Chondrocyte (in vitro differentiated cells): ENCODE measurements at regions not wholly inside any gene's neighbourhood (a gene's known extent, or its start where the extent isn't known, plus 50 kb on each side); places are given as distances from the start of the nearest gene placed in this dataset.
A peak's percentile ranks its signal among the peaks of the same experiment; 100 is the strongest.

Experiments
- DNase-seq: peaks from one replicate; pipeline ENCODE4 v3.0.0; 2021; ENCODE audit warnings: mixed read lengths, low spot score
- H3K27ac Mint-ChIP-seq: one replicate; pipeline ENCODE4 v1.8.0; 2021; ENCODE audit warnings: mild to moderate bottlenecking, moderate library complexity, mixed read lengths; ENCODE audit not compliant: unreplicated experiment
- H3K27me3 Mint-ChIP-seq: 2 replicates; pipeline ENCODE4 v1.8.0; 2021; ENCODE audit warnings: low read depth, mixed read lengths
- H3K36me3 Mint-ChIP-seq: 2 replicates; pipeline ENCODE4 v1.8.0; 2021; ENCODE audit warnings: low read depth, mixed read lengths
- H3K4me1 Mint-ChIP-seq: 2 replicates; pipeline ENCODE4 v1.8.0; 2021; ENCODE audit warnings: low read depth, mild to moderate bottlenecking, mixed read lengths
- H3K4me3 Mint-ChIP-seq: one replicate; pipeline ENCODE4 v1.8.0; 2021; ENCODE audit warnings: mild to moderate bottlenecking, moderate library complexity, mixed read lengths; ENCODE audit not compliant: unreplicated experiment
- H3K9me3 Mint-ChIP-seq: 2 replicates; pipeline ENCODE4 v1.8.0; 2021; ENCODE audit warnings: low read depth, mixed read lengths
- CTCF ChIP-seq: fragments of 200-600 bp; sonication (generic); IDR thresholded peaks from 2 replicates; pipeline ENCODE4 v1.5.0; 2021; ENCODE audit warnings: antibody characterized with exemption, mild to moderate bottlenecking, moderate library complexity

GRCh38 chr5:72612810-72613209 lies 105.6 kb upstream of the ZNF366 start:
- DNase-seq = no peak
- Mint-ChIP-seq H3K4me1 (peaks cover 19% of the 10 kb centered on the region), H3K36me3 (no peaks in the 10 kb centered on the region), H3K9me3 (peaks cover 5% of the 10 kb centered on the region), H3K27me3 (no peaks in the 10 kb centered on the region), H3K4me3 (no peak overlapping the region), H3K27ac (no peak overlapping the region)
- TF ChIP-seq CTCF = no peak

- Mint-ChIP-seq H3K4me3 (peak overlapping the region; percentile 36), H3K36me3 (no peaks in the 10 kb centered on the region), H3K27ac (no peak overlapping the region), H3K4me1 (peaks cover 19% of the 10 kb centered on the region), H3K9me3 (no peaks in the 10 kb centered on the region), H3K27me3 (no peaks in the 10 kb centered on the region)
- DNase-seq = no peak
- peak; percentile 98 for TF ChIP-seq CTCF
Observed at GRCh38 chr5:72611118-72611730, 104.0 kb upstream of the ZNF366 start.

GRCh38 chr5:72608926-72609325 lies 101.7 kb upstream of the ZNF366 start:
- TF ChIP-seq CTCF = no peak
- Mint-ChIP-seq H3K4me3 (no peak overlapping the region), H3K4me1 (peaks cover 19% of the 10 kb centered on the region)

GRCh38 chr5:72608297-72608696 lies 101.1 kb upstream of the ZNF366 start:
- Mint-ChIP-seq H3K27ac (peak overlapping the region; percentile 63), H3K27me3 (no peaks in the 10 kb centered on the region), H3K4me1 (peaks cover 19% of the 10 kb centered on the region), H3K4me3 (no peak overlapping the region), H3K9me3 (no peaks in the 10 kb centered on the region), H3K36me3 (no peaks in the 10 kb centered on the region)
- no peak for DNase-seq
- TF ChIP-seq CTCF = no peak

More at GRCh38 chr5:72608926-72609325, 101.7 kb upstream of the ZNF366 start:
- no peaks in the 10 kb centered on the region for H3K36me3 Mint-ChIP-seq
- H3K27ac Mint-ChIP-seq = no peak overlapping the region
- DNase-seq = no peak
- no peaks in the 10 kb centered on the region for H3K27me3 Mint-ChIP-seq
- no peaks in the 10 kb centered on the region for H3K9me3 Mint-ChIP-seq

GRCh38 chr5:72607381-72607780 lies 100.2 kb upstream of the ZNF366 start:
- Mint-ChIP-seq H3K4me3 (no peak overlapping the region), H3K27me3 (no peaks in the 10 kb centered on the region), H3K4me1 (peaks cover 15% of the 10 kb centered on the region), H3K27ac (no peak overlapping the region), H3K36me3 (no peaks in the 10 kb centered on the region), H3K9me3 (no peaks in the 10 kb centered on the region)
- TF ChIP-seq CTCF = no peak
- no peak for DNase-seq
